Mucosa of rectum (tissue), 2 donors: ENCODE measurements at regions not wholly inside any gene's neighbourhood (a gene's known extent, or its start where the extent isn't known, plus 50 kb on each side); places are given as distances from the start of the nearest gene placed in this dataset.

Source experiments
- H3K27ac ChIP-seq, 2 donors: one replicate each; pipeline ENCODE4 v1.7.0; 2013; ENCODE audit warnings: inconsistent platforms in 2 of 2, low read depth in 2 of 2, low read length in 2 of 2
- H3K27me3 ChIP-seq, 2 donors: one replicate each; pipeline ENCODE4 v1.7.0; 2013; ENCODE audit warnings: low read length in 2 of 2; ENCODE audit not compliant: control insufficient read depth in 2 of 2, insufficient read depth in 2 of 2
- H3K36me3 ChIP-seq, 2 donors: one replicate each; pipeline ENCODE4 v1.7.0; 2013; ENCODE audit warnings: low read length in 2 of 2; ENCODE audit not compliant: control insufficient read depth in 2 of 2, insufficient read depth in 2 of 2
- H3K4me1 ChIP-seq, 2 donors: one replicate each; pipeline ENCODE4 v1.7.0; 2013; ENCODE audit warnings: low read length in 2 of 2, mild to moderate bottlenecking in 1 of 2; ENCODE audit not compliant: control insufficient read depth in 2 of 2, insufficient read depth in 2 of 2
- H3K4me3 ChIP-seq, 2 donors: one replicate each; pipeline ENCODE4 v1.7.0; 2013; ENCODE audit warnings: low read length in 2 of 2
- H3K9ac ChIP-seq, 2 donors: one replicate each; pipeline ENCODE4 v1.7.0; 2013; ENCODE audit warnings: low read length in 2 of 2, low read depth in 1 of 2, mild to moderate bottlenecking in 1 of 2
- H3K9me3 ChIP-seq, 2 donors: one replicate each; pipeline ENCODE4 v1.7.0; 2013; ENCODE audit warnings: low read length in 2 of 2; ENCODE audit not compliant: control insufficient read depth in 2 of 2
- donor health status: healthy.
- donor health status: Normal muscosa, but diverticular disease.

DNA sequence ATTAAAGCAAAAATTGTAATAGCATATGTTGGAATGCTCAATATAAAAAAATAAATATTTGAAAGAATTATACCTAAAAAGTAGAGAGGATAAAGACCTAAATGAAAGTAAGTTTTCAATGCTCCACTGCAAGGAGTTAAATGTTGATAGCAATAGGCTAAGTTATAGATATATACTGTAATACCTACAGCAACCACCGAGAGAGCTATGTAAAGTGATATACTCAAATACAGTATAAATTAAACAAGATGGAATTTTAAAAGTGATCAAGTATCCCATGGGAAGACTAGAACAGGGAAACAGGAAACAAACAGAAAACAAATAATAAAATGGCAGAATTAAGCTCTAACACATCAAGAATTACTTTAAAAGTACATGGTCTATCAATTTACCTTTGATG is 73.9 kb downstream of the CASP3 start:
- H3K4me1 ChIP-seq = no peaks in the 10 kb centered on the region
- H3K4me3 ChIP-seq = no peak overlapping the region
- no peak overlapping the region for H3K9ac ChIP-seq
- H3K27ac ChIP-seq = no peak overlapping the region
- H3K27me3 ChIP-seq = no peaks in the 10 kb centered on the region
- H3K9me3 ChIP-seq = no peaks in the 10 kb centered on the region
- no peaks in the 10 kb centered on the region for H3K36me3 ChIP-seq

GRCh38 chr4:184574861-184575260 is 74.4 kb downstream of the CASP3 start:
- H3K27ac ChIP-seq = no peak overlapping the region
- H3K36me3 ChIP-seq = no peaks in the 10 kb centered on the region
- H3K27me3 ChIP-seq = no peaks in the 10 kb centered on the region
- H3K4me1 ChIP-seq = no peaks in the 10 kb centered on the region
- no peak overlapping the region for H3K4me3 ChIP-seq
- H3K9ac ChIP-seq = no peak overlapping the region
- no peaks in the 10 kb centered on the region for H3K9me3 ChIP-seq

DNA sequence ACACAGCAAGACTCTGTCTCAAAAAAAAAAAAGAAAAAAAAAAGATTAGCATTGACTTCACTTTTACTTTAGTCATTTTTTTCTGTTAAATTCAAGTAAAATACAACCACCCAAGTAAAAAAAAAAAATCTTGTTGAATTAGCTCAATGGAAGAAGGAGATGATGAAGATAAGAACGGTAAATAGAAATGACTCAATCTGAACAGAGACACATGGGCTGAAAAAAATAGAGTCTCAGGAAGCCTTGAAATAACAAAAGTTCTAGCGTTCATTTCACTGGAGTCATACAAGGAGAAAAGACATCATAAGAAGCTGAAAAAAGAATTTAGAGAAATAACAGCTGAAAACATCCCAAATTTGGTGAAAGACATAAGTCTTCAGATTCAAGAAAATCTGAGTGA is 75.5 kb downstream of the CASP3 start:
- no peak overlapping the region for H3K4me3 ChIP-seq
- H3K27me3 ChIP-seq = no peaks in the 10 kb centered on the region
- no peaks in the 10 kb centered on the region for H3K9me3 ChIP-seq
- no peaks in the 10 kb centered on the region for H3K4me1 ChIP-seq
- H3K9ac ChIP-seq = no peak overlapping the region
- H3K36me3 ChIP-seq = no peaks in the 10 kb centered on the region
- H3K27ac ChIP-seq = no peak overlapping the region

GRCh38 chr4:184568770-184569169 is 80.5 kb downstream of the CASP3 start:
- Histone ChIP-seq H3K9ac (no peak overlapping the region), H3K36me3 (no peaks in the 10 kb centered on the region), H3K27ac (no peak overlapping the region), H3K9me3 (no peaks in the 10 kb centered on the region), H3K27me3 (no peaks in the 10 kb centered on the region), H3K4me1 (no peaks in the 10 kb centered on the region), H3K4me3 (no peak overlapping the region)

GRCh38 chr4:184563621-184564020 is 85.6 kb downstream of the CASP3 start:
- no peaks in the 10 kb centered on the region for H3K9me3 ChIP-seq
- H3K4me1 ChIP-seq = no peaks in the 10 kb centered on the region
- H3K4me3 ChIP-seq = no peak overlapping the region
- no peak overlapping the region for H3K9ac ChIP-seq
- H3K27me3 ChIP-seq = no peaks in the 10 kb centered on the region
- H3K27ac ChIP-seq = no peak overlapping the region
- H3K36me3 ChIP-seq = no peaks in the 10 kb centered on the region

DNA sequence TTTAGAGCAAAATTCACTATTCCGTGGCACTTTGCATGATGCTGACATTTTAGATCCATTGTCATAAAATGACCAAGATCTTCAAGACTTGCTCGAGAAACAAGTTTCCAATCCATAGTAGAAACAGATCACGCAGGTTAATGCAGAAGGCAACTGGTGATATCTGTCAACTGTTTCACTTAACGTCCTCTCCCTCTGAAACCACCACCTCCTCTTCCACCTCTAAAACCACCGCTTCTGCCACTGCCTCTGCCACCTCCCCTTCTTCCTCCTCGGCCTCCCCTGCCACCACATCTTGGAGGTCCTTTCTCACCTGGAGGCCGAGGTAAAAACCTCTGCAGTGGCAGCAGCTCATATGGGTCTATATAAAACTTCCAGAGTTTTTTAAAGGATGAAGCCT is 84.6 kb upstream of the IRF2 start:
- Histone ChIP-seq H3K4me3 (no peak overlapping the region), H3K9me3 (no peaks in the 10 kb centered on the region), H3K4me1 (no peaks in the 10 kb centered on the region), H3K9ac (no peak overlapping the region), H3K27ac (no peak overlapping the region), H3K36me3 (no peaks in the 10 kb centered on the region), H3K27me3 (no peaks in the 10 kb centered on the region)

DNA sequence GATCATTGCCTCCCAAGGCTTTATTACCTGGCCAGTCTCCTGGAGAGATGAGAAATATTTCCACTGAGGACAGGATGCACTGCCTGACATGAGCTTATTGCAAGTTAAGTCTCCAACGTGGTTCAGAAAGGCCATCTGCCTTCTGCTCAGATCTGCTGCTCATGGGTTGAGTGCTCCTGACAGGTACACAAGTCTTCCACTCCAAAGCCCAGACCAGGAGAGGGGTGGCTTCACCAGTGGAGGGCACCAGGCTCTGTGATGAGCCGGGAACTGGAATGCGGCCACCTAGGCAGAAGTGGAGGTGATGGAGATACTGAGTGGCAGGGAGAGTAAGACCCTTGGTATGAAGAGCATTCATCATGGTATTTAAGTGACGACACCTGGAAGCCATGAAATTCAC is 79.5 kb upstream of the IRF2 start:
- Histone ChIP-seq H3K9me3 (no peaks in the 10 kb centered on the region), H3K27me3 (no peaks in the 10 kb centered on the region), H3K4me1 (peaks cover 0 to under 1% of the 10 kb centered on the region in 2 donors), H3K36me3 (no peaks in the 10 kb centered on the region), H3K4me3 (no peak overlapping the region), H3K9ac (no peak overlapping the region), H3K27ac (no peak overlapping the region)

- Histone ChIP-seq H3K9me3 (no peaks in the 10 kb centered on the region), H3K27me3 (no peaks in the 10 kb centered on the region), H3K4me3 (no peak overlapping the region), H3K4me1 (peaks cover 0 to 12% of the 10 kb centered on the region in 2 donors), H3K9ac (no peak overlapping the region), H3K27ac (no peak overlapping the region), H3K36me3 (no peaks in the 10 kb centered on the region)
These were observed 76.1 kb upstream of the IRF2 start for GRCh38 chr4:184550476-184550875.

GRCh38 chr4:184548648-184549341 is 74.4 kb upstream of the IRF2 start:
- Histone ChIP-seq H3K9ac (peak overlapping the region; percentile 65 to 78), H3K4me3 (peak overlapping the region; percentile 73 to 82), H3K4me1 (peaks cover 0 to 12% of the 10 kb centered on the region in 2 donors), H3K36me3 (no peaks in the 10 kb centered on the region), H3K27ac (peak overlapping the region; percentile 80 to 94), H3K27me3 (no peaks in the 10 kb centered on the region), H3K9me3 (no peaks in the 10 kb centered on the region)

GRCh38 chr4:184548316-184548647 is 73.9 kb upstream of the IRF2 start:
- peak overlapping the region; percentile 65 to 78 for H3K9ac ChIP-seq
- H3K36me3 ChIP-seq = no peaks in the 10 kb centered on the region
- no peaks in the 10 kb centered on the region for H3K27me3 ChIP-seq
- peak overlapping the region; percentile 80 to 94 for H3K27ac ChIP-seq
- no peaks in the 10 kb centered on the region for H3K9me3 ChIP-seq
- H3K4me1 ChIP-seq = peaks cover 0 to 12% of the 10 kb centered on the region in 2 donors
- peak overlapping the region; percentile 73 to 82 for H3K4me3 ChIP-seq
